ENCODE measurements at regions not wholly inside any gene's neighbourhood (a gene's known extent, or its start where the extent isn't known, plus 50 kb on each side); places are given as distances from the start of the nearest gene placed in this dataset.

- Histone ChIP-seq H3K4me1 (ENCODE audit: insufficient read depth, low read length) (no peaks in the 10 kb centered on the region), H3K36me3 (ENCODE audit: insufficient read depth, low read length) (no peaks in the 10 kb centered on the region), H3K27me3 (ENCODE audit: insufficient read depth, low read length) (no peaks in the 10 kb centered on the region), H3K9me3 (ENCODE audit: insufficient read depth, low read depth, low read length) (peaks cover 2% of the 10 kb centered on the region; the same call in 1 of the 2 replicates), H3K9ac (ENCODE audit: low read depth, low read length) (no peak overlapping the region), H3K27ac (ENCODE audit: low read depth, low read length) (no peak overlapping the region), H3K4me3 (ENCODE audit: low read length) (no peak overlapping the region)
- 95% methylated on average over 2 of the region's 3 CpGs for WGBS
These were observed 99.7 kb upstream of the REG3A start for GRCh38 chr2:79259296-79259695.

DNA sequence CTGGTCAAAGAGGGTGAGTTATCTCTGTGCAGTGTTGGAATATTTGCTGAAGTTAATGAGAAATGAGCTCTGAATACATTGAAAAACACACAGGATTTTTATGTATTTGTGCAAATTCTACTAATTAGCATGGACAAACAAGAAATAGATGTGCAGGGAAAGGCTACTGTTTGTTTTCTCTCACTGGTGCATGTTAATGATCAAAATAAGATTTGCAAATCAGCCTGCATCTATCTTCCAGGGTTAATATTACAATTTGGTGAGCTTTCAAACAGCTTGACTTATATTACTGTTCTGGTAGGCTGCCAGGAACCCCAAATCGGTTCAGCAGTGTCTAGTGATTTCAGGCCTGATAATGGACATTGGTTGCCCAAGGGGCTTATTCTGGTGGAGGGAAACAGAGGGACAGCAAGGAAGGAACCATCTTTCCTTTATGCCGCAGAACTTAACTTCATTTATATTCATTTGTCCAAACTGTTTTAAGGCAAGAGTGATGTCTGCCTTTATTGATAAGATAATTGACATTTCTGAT is 93.8 kb upstream of the REG3A start:
- no peak overlapping the region for H3K9ac ChIP-seq (ENCODE audit: low read depth, low read length)
- H3K27ac ChIP-seq (ENCODE audit: low read depth, low read length): no peak overlapping the region
- H3K4me1 ChIP-seq (ENCODE audit: insufficient read depth, low read length): no peaks in the 10 kb centered on the region
- no peaks in the 10 kb centered on the region for H3K9me3 ChIP-seq (ENCODE audit: insufficient read depth, low read depth, low read length)
- H3K27me3 ChIP-seq (ENCODE audit: insufficient read depth, low read length): no peaks in the 10 kb centered on the region
- H3K36me3 ChIP-seq (ENCODE audit: insufficient read depth, low read length): no peaks in the 10 kb centered on the region
- no peak overlapping the region for H3K4me3 ChIP-seq (ENCODE audit: low read length)
- WGBS: 100% methylated on average over 2 of the region's 2 CpGs

DNA sequence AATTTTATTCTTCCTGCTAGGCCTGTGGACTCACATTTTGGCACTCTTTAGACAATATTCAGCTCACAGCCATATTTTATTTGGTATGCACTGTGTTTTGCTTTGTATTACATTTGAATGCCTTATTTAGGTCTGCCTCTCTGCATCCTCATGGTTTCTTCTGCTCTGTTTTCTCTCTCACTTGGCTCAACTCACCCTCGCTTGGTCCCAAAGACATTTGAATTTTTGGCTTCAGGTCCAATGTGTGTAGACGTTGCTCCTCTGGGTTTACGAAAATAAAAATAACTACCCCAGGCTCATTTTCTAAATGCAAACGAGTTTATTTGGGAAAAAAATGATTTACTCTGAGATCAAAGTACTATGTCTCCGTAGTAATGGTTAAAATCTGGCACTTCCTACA is 91.1 kb upstream of the REG3A start:
- Histone ChIP-seq H3K9ac (ENCODE audit: low read depth, low read length) (no peak overlapping the region), H3K27ac (ENCODE audit: low read depth, low read length) (no peak overlapping the region), H3K4me1 (ENCODE audit: insufficient read depth, low read length) (no peaks in the 10 kb centered on the region), H3K27me3 (ENCODE audit: insufficient read depth, low read length) (no peaks in the 10 kb centered on the region), H3K36me3 (ENCODE audit: insufficient read depth, low read length) (no peaks in the 10 kb centered on the region), H3K9me3 (ENCODE audit: insufficient read depth, low read depth, low read length) (no peaks in the 10 kb centered on the region), H3K4me3 (ENCODE audit: low read length) (no peak overlapping the region)
- WGBS: 95% methylated on average over 5 of the region's 5 CpGs

GRCh38 chr2:79248776-79249175 is 89.2 kb upstream of the REG3A start:
- 78% methylated on average over 1 of the region's 1 CpG for WGBS
- H3K9me3 ChIP-seq (ENCODE audit: insufficient read depth, low read depth, low read length): no peaks in the 10 kb centered on the region
- no peak overlapping the region for H3K9ac ChIP-seq (ENCODE audit: low read depth, low read length)
- no peaks in the 10 kb centered on the region for H3K36me3 ChIP-seq (ENCODE audit: insufficient read depth, low read length)
- H3K4me3 ChIP-seq (ENCODE audit: low read length): no peak overlapping the region
- H3K27ac ChIP-seq (ENCODE audit: low read depth, low read length): no peak overlapping the region
- H3K4me1 ChIP-seq (ENCODE audit: insufficient read depth, low read length): no peaks in the 10 kb centered on the region
- no peaks in the 10 kb centered on the region for H3K27me3 ChIP-seq (ENCODE audit: insufficient read depth, low read length)

DNA sequence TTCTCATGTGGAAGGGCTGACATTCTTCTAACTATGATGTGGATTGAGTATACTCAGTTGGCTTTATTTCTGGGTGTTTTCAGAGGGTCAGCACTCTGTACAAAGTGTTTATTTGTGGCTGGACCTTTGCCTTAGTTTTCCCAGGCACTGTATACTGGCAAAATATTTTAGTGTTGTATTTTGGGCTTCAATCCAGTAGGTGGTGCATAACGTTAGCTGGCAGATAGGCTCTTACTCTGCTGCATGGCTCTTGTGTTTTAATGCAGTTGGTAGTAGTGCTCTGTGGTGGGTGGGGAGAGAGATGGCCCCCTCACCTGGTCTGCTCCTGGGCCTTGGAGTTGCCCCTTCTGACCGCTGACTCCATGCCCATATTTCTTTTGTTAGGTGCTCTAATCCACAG is 75.6 kb upstream of the REG3A start:
- no peak overlapping the region for H3K9ac ChIP-seq (ENCODE audit: low read depth, low read length)
- H3K27me3 ChIP-seq (ENCODE audit: insufficient read depth, low read length): no peaks in the 10 kb centered on the region
- no peaks in the 10 kb centered on the region for H3K36me3 ChIP-seq (ENCODE audit: insufficient read depth, low read length)
- no peaks in the 10 kb centered on the region for H3K9me3 ChIP-seq (ENCODE audit: insufficient read depth, low read depth, low read length)
- WGBS: 63% methylated on average over 2 of the region's 2 CpGs
- H3K27ac ChIP-seq (ENCODE audit: low read depth, low read length): no peak overlapping the region
- H3K4me3 ChIP-seq (ENCODE audit: low read length): no peak overlapping the region
- no peaks in the 10 kb centered on the region for H3K4me1 ChIP-seq (ENCODE audit: insufficient read depth, low read length)

DNA sequence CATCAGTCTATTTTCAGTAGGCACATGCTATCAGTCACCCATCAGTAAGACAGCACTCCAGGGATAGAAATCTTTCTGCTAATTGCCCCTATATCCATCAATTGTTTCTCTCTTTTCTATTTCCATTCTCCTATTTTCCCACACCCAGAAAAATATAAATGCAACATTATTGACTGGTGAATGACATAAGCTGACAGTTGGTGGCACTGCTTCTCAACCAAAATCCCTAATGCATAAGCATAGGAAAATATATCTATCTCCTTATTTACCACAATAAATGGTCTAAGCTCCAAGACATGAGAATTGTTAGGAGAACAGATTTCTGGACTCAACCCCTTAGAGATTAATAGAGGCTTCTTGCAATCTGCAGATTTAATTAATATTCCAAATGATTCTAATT is 64.0 kb upstream of the REG3A start:
- no peaks in the 10 kb centered on the region for H3K4me1 ChIP-seq (ENCODE audit: insufficient read depth, low read length)
- no peaks in the 10 kb centered on the region for H3K36me3 ChIP-seq (ENCODE audit: insufficient read depth, low read length)
- no peaks in the 10 kb centered on the region for H3K27me3 ChIP-seq (ENCODE audit: insufficient read depth, low read length)
- no peak overlapping the region for H3K27ac ChIP-seq (ENCODE audit: low read depth, low read length)
- no peaks in the 10 kb centered on the region for H3K9me3 ChIP-seq (ENCODE audit: insufficient read depth, low read depth, low read length)
- no peak overlapping the region for H3K4me3 ChIP-seq (ENCODE audit: low read length)
- no peak overlapping the region for H3K9ac ChIP-seq (ENCODE audit: low read depth, low read length)

DNA sequence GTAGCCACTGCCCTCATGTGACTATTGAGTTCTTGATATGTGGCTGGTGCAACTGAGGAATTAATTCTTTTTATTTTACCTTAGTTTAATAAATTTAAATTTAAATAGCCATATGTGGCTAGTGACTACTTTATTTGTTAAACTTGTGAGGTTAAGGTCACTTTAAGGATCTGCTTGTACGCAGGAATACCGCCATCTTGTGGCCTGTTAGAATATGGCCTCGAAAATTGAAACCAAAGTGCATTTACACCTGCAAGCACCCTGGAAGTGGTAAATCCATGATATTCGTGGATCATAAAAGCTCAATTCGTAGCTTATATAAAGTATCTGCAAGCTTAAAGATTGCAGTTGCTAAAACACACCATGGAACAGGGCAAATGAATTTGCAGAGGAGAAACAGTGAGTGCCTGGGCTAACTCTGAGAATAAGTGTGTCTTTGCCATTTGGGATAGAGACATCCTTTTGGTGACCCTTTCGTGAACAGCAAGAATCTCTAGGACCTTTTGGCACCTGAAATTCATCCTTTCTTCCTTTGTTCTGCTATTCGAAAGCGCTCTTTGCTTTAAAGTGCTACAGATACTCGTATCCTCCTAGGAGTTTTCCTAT is 59.9 kb upstream of the REG3A start:
- WGBS: 46% methylated on average over 9 of the region's 9 CpGs
- Histone ChIP-seq H3K36me3 (ENCODE audit: insufficient read depth, low read length) (no peaks in the 10 kb centered on the region), H3K9ac (ENCODE audit: low read depth, low read length) (no peak overlapping the region), H3K27ac (ENCODE audit: low read depth, low read length) (no peak overlapping the region), H3K9me3 (ENCODE audit: insufficient read depth, low read depth, low read length) (peaks cover 3% of the 10 kb centered on the region; the same call in 1 of the 2 replicates), H3K27me3 (ENCODE audit: insufficient read depth, low read length) (no peaks in the 10 kb centered on the region), H3K4me1 (ENCODE audit: insufficient read depth, low read length) (no peaks in the 10 kb centered on the region), H3K4me3 (ENCODE audit: low read length) (no peak overlapping the region)

- 87% methylated on average over 2 of the region's 2 CpGs for WGBS
- no peak overlapping the region for H3K4me3 ChIP-seq (ENCODE audit: low read length)
- H3K27ac ChIP-seq (ENCODE audit: low read depth, low read length): no peak overlapping the region
- H3K9ac ChIP-seq (ENCODE audit: low read depth, low read length): no peak overlapping the region
- H3K36me3 ChIP-seq (ENCODE audit: insufficient read depth, low read length): no peaks in the 10 kb centered on the region
- H3K9me3 ChIP-seq (ENCODE audit: insufficient read depth, low read depth, low read length): no peaks in the 10 kb centered on the region
- H3K4me1 ChIP-seq (ENCODE audit: insufficient read depth, low read length): peaks cover 10% of the 10 kb centered on the region
- no peaks in the 10 kb centered on the region for H3K27me3 ChIP-seq (ENCODE audit: insufficient read depth, low read length)
These were observed 50.8 kb upstream of the REG3A start for GRCh38 chr2:79210274-79210917.
